ENCODE measurements at regions not wholly inside any gene's neighbourhood (a gene's known extent, or its start where the extent isn't known, plus 50 kb on each side); places are given as distances from the start of the nearest gene placed in this dataset.
"Not testable (repeated sequence)": the region's sequence is repeated elsewhere in the genome, so short reads cannot be mapped to it uniquely, and the experiment has no call there.

DNA sequence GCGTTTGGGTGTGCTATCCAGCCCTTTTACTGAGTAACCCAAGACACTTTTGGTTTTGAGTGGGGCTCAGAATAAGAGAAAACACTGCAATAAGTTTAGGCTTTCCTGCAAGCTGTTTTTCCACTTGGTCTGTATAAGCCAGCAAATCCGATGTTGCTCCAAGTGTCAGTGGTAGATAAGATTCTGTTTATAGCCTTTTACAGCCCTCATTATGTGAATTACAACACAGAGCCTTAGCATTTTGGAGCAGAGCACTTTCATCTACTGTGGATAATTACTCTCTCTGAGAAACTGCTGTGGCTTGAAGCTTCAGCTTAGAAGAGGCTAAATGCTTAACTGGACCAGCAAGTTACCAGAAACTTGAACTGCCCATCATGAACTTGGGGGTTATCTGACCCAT lies 601.1 kb downstream of the JRKL start:
- Histone ChIP-seq H3K9me3 (ENCODE audit: control extremely low read depth in 1 of 5, control insufficient read depth in 4 of 5, insufficient read depth in 2 of 5, low read depth in 1 of 5, low read length in 4 of 5) (no peaks in the 10 kb centered on the region), H3K36me3 (ENCODE audit: control insufficient read depth in 4 of 4, insufficient read depth in 4 of 4, low read length in 3 of 4) (no peaks in the 10 kb centered on the region), H3K4me3 (ENCODE audit: control insufficient read depth in 1 of 7, extremely low read depth in 1 of 7, insufficient read depth in 4 of 7, low read depth in 2 of 7, low read length in 6 of 7) (no peak overlapping the region), H3K27ac (ENCODE audit: insufficient read depth in 1 of 2, low read depth in 1 of 2, low read length in 2 of 2, poor library complexity in 1 of 2, severe bottlenecking in 2 of 2) (no peak overlapping the region), H3K27me3 (replicated peaks in 2 of 5; ENCODE audit: control insufficient read depth in 4 of 5, insufficient read depth in 5 of 5, low read length in 4 of 5) (no peaks in the 10 kb centered on the region), H3K4me1 (ENCODE audit: control extremely low read depth in 1 of 4, control insufficient read depth in 4 of 4, insufficient read depth in 4 of 4, low read length in 3 of 4) (no peaks in the 10 kb centered on the region)
- WGBS (ENCODE audit: insufficient coverage): 33% methylated on average over 1 of the region's 2 CpGs
- CTCF ChIA-PET: no interaction called here
- no peak for DNase-seq
- POLR2A ChIA-PET: no interaction called here

DNA sequence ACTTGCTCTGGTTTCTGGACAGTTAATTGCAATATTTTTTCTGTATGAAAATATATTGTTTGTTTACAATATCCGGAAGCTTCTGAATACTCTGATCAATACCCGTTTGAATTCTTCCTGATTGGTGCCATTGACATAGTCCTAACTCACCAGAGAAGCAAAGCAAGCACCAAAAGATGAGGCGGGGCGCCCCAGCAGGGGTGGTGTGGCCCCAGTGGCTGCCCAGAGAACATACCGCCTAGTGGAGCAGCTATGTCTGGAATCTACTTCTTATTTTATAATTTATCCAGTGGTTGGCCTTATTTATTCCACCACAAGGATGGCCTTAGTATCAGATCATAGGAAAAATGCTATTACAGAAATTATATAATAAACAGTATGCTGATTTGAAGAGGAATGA lies 610.7 kb downstream of the JRKL start:
- POLR2A ChIA-PET: no interaction called here
- Histone ChIP-seq H3K36me3 (ENCODE audit: control insufficient read depth in 4 of 4, insufficient read depth in 4 of 4, low read length in 3 of 4) (no peaks in the 10 kb centered on the region), H3K27ac (ENCODE audit: insufficient read depth in 1 of 2, low read depth in 1 of 2, low read length in 2 of 2, poor library complexity in 1 of 2, severe bottlenecking in 2 of 2) (no peak overlapping the region), H3K9me3 (ENCODE audit: control extremely low read depth in 1 of 5, control insufficient read depth in 4 of 5, insufficient read depth in 2 of 5, low read depth in 1 of 5, low read length in 4 of 5) (no peaks in the 10 kb centered on the region), H3K4me3 (ENCODE audit: control insufficient read depth in 1 of 7, extremely low read depth in 1 of 7, insufficient read depth in 4 of 7, low read depth in 2 of 7, low read length in 6 of 7) (no peak overlapping the region), H3K4me1 (ENCODE audit: control extremely low read depth in 1 of 4, control insufficient read depth in 4 of 4, insufficient read depth in 4 of 4, low read length in 3 of 4) (no peaks in the 10 kb centered on the region), H3K27me3 (replicated peaks in 2 of 5; ENCODE audit: control insufficient read depth in 4 of 5, insufficient read depth in 5 of 5, low read length in 4 of 5) (no peaks in the 10 kb centered on the region)
- CTCF ChIA-PET: no interaction called here
- 100% methylated on average over 2 of the region's 5 CpGs for WGBS (ENCODE audit: insufficient coverage)
- DNase-seq: no peak

DNA sequence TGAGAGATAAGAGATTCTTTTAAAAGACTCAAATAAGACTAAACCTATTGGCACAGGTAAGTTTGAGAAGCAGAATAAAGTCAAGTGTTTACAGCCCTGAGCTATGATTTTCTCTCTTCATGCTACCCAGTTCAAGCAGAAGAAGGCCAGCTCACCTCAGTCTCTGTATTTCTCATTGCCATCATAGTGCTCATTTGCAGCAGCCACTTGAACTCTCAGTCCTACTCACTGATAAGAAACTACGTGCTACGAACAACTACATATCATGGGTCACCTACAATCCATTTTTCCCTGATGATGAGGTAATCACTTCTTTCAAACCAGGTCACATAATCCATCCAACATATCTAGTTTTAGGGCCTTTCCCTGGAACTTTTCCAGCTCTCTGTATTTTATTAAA lies 617.5 kb downstream of the JRKL start:
- Histone ChIP-seq H3K9me3 (ENCODE audit: control extremely low read depth in 1 of 5, control insufficient read depth in 4 of 5, insufficient read depth in 2 of 5, low read depth in 1 of 5, low read length in 4 of 5) (no peaks in the 10 kb centered on the region), H3K4me3 (ENCODE audit: control insufficient read depth in 1 of 7, extremely low read depth in 1 of 7, insufficient read depth in 4 of 7, low read depth in 2 of 7, low read length in 6 of 7) (no peak overlapping the region), H3K36me3 (ENCODE audit: control insufficient read depth in 4 of 4, insufficient read depth in 4 of 4, low read length in 3 of 4) (no peaks in the 10 kb centered on the region), H3K27ac (ENCODE audit: insufficient read depth in 1 of 2, low read depth in 1 of 2, low read length in 2 of 2, poor library complexity in 1 of 2, severe bottlenecking in 2 of 2) (no peak overlapping the region), H3K27me3 (replicated peaks in 2 of 5; ENCODE audit: control insufficient read depth in 4 of 5, insufficient read depth in 5 of 5, low read length in 4 of 5) (no peaks in the 10 kb centered on the region), H3K4me1 (ENCODE audit: control extremely low read depth in 1 of 4, control insufficient read depth in 4 of 4, insufficient read depth in 4 of 4, low read length in 3 of 4) (no peaks in the 10 kb centered on the region)
- ChIA-PET POLR2A (no interaction called here), CTCF (no interaction called here)
- 76% methylated on average over 2 of the region's 2 CpGs for WGBS (ENCODE audit: insufficient coverage)
- no peak for DNase-seq

DNA sequence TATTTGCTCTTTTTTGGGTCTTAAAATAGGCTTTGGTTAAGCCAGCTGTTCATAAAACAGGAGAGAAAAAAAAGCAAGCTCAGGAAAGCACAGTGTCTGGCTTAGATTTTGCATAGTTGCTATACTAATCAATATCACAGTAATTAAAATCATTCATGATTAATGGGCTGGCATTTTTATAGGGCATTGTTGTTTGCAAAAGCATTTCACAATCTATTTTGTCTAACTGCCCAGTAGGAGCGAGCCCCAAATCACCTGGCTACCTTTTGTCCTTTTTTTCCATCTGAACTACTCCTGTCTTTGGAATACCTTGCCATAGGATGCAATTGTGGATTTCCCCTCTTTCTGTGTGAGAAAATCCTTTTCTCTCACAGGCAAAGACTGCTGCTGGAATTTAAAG lies 619.8 kb downstream of the JRKL start:
- Histone ChIP-seq H3K9me3 (ENCODE audit: control extremely low read depth in 1 of 5, control insufficient read depth in 4 of 5, insufficient read depth in 2 of 5, low read depth in 1 of 5, low read length in 4 of 5) (no peaks in the 10 kb centered on the region), H3K36me3 (ENCODE audit: control insufficient read depth in 4 of 4, insufficient read depth in 4 of 4, low read length in 3 of 4) (no peaks in the 10 kb centered on the region), H3K27ac (ENCODE audit: insufficient read depth in 1 of 2, low read depth in 1 of 2, low read length in 2 of 2, poor library complexity in 1 of 2, severe bottlenecking in 2 of 2) (no peak overlapping the region), H3K4me1 (ENCODE audit: control extremely low read depth in 1 of 4, control insufficient read depth in 4 of 4, insufficient read depth in 4 of 4, low read length in 3 of 4) (no peaks in the 10 kb centered on the region), H3K4me3 (ENCODE audit: control insufficient read depth in 1 of 7, extremely low read depth in 1 of 7, insufficient read depth in 4 of 7, low read depth in 2 of 7, low read length in 6 of 7) (no peak overlapping the region), H3K27me3 (replicated peaks in 2 of 5; ENCODE audit: control insufficient read depth in 4 of 5, insufficient read depth in 5 of 5, low read length in 4 of 5) (no peaks in the 10 kb centered on the region)
- POLR2A ChIA-PET: no interaction called here
- DNase-seq: no peak
- 89% methylated on average over 1 of the region's 1 CpG for WGBS (ENCODE audit: insufficient coverage)
- CTCF ChIA-PET: no interaction called here

DNA sequence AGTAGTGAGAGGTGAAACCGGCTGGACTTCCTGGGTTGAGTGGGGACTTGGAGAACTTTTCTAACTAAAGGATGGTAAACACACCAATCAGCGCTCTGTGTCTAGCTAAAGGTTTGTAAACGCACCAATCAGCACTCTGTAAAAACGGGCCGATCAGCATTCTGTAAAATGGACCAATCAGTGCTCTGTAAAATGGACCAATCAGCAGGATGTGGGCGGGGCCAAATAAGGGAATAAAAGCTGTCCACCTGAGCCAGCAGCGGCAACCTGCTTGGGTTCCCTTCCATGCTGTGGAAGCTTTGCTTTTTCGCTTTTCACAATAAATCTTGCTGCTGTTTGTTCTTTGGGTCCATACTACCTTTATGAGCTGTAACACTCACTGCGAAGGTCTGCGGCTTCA lies 621.2 kb downstream of the JRKL start:
- CTCF ChIA-PET: not testable (repeated sequence)
- 89% methylated on average over 8 of the region's 10 CpGs for WGBS (ENCODE audit: insufficient coverage)

DNA sequence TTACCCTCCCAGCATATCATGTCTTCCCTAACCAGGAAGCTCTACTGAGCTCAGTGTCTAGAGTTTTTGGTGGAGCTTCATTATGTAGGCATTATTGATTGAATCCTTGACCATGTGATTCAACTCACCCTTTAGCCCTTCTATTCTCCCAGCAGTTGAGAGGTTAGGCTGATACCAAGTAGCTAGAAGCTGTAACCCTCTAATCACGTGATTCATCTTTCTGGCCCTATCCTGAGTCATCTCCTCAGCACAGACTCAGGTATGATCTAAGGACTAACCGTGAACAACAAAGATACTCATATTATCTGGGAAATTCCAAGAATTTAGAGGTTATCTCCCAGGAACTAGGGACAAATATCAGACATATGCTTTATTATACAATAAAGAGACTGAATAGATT lies 625.5 kb downstream of the JRKL start:
- WGBS (ENCODE audit: insufficient coverage): no CpG with 5 or more reads among the region's 2 CpGs
- POLR2A ChIA-PET: no interaction called here

More for the DNA sequence above, 621.2 kb downstream of the JRKL start:
- H3K36me3 ChIP-seq (ENCODE audit: control insufficient read depth in 4 of 4, insufficient read depth in 4 of 4, low read length in 3 of 4); POLR2A ChIA-PET; H3K4me1 ChIP-seq (ENCODE audit: control extremely low read depth in 1 of 4, control insufficient read depth in 4 of 4, insufficient read depth in 4 of 4, low read length in 3 of 4); DNase-seq; H3K27me3 ChIP-seq (replicated peaks in 2 of 5; ENCODE audit: control insufficient read depth in 4 of 5, insufficient read depth in 5 of 5, low read length in 4 of 5); H3K27ac ChIP-seq (ENCODE audit: insufficient read depth in 1 of 2, low read depth in 1 of 2, low read length in 2 of 2, poor library complexity in 1 of 2, severe bottlenecking in 2 of 2); H3K9me3 ChIP-seq (ENCODE audit: control extremely low read depth in 1 of 5, control insufficient read depth in 4 of 5, insufficient read depth in 2 of 5, low read depth in 1 of 5, low read length in 4 of 5); H3K4me3 ChIP-seq (ENCODE audit: control insufficient read depth in 1 of 7, extremely low read depth in 1 of 7, insufficient read depth in 4 of 7, low read depth in 2 of 7, low read length in 6 of 7): not testable (repeated sequence)

DNA sequence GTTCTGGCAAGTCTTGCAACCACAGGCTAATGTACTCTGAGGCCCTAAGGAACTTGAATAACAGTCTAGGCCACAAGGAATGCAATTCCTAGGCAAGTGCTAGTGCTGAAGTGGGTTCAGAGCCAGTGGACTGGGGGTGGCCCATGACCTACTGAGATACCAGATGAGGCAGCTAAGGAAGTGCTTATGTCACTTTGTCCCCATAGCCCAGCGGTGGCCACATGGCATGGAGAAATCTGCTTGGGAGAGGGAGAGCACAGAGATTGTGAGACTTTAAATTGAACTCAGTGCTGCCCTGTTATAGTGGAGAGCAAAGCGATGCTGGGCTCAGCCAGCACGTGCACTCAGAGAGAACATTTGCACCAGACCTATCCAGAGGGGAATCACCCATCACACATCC lies 629.5 kb downstream of the JRKL start:
- Histone ChIP-seq H3K4me1 (ENCODE audit: control extremely low read depth in 1 of 4, control insufficient read depth in 4 of 4, insufficient read depth in 4 of 4, low read length in 3 of 4) (no peaks in the 10 kb centered on the region), H3K27ac (ENCODE audit: insufficient read depth in 1 of 2, low read depth in 1 of 2, low read length in 2 of 2, poor library complexity in 1 of 2, severe bottlenecking in 2 of 2) (no peak overlapping the region), H3K9me3 (ENCODE audit: control extremely low read depth in 1 of 5, control insufficient read depth in 4 of 5, insufficient read depth in 2 of 5, low read depth in 1 of 5, low read length in 4 of 5) (no peaks in the 10 kb centered on the region), H3K4me3 (ENCODE audit: control insufficient read depth in 1 of 7, extremely low read depth in 1 of 7, insufficient read depth in 4 of 7, low read depth in 2 of 7, low read length in 6 of 7) (no peak overlapping the region), H3K27me3 (replicated peaks in 2 of 5; ENCODE audit: control insufficient read depth in 4 of 5, insufficient read depth in 5 of 5, low read length in 4 of 5) (no peaks in the 10 kb centered on the region), H3K36me3 (ENCODE audit: control insufficient read depth in 4 of 4, insufficient read depth in 4 of 4, low read length in 3 of 4) (no peaks in the 10 kb centered on the region)
- DNase-seq: no peak
- WGBS (ENCODE audit: insufficient coverage): 100% methylated on average over 1 of the region's 3 CpGs
- POLR2A ChIA-PET: no interaction called here
- CTCF ChIA-PET: no interaction called here

More for the DNA sequence above, 625.5 kb downstream of the JRKL start:
- H3K9me3 ChIP-seq (ENCODE audit: control extremely low read depth in 1 of 5, control insufficient read depth in 4 of 5, insufficient read depth in 2 of 5, low read depth in 1 of 5, low read length in 4 of 5): no peaks in the 10 kb centered on the region
- no peaks in the 10 kb centered on the region for H3K27me3 ChIP-seq (replicated peaks in 2 of 5; ENCODE audit: control insufficient read depth in 4 of 5, insufficient read depth in 5 of 5, low read length in 4 of 5)
- CTCF ChIA-PET: no interaction called here
- H3K4me3 ChIP-seq (ENCODE audit: control insufficient read depth in 1 of 7, extremely low read depth in 1 of 7, insufficient read depth in 4 of 7, low read depth in 2 of 7, low read length in 6 of 7): no peak overlapping the region
- no peak overlapping the region for H3K27ac ChIP-seq (ENCODE audit: insufficient read depth in 1 of 2, low read depth in 1 of 2, low read length in 2 of 2, poor library complexity in 1 of 2, severe bottlenecking in 2 of 2)
- no peaks in the 10 kb centered on the region for H3K4me1 ChIP-seq (ENCODE audit: control extremely low read depth in 1 of 4, control insufficient read depth in 4 of 4, insufficient read depth in 4 of 4, low read length in 3 of 4)
- no peak for DNase-seq
- no peaks in the 10 kb centered on the region for H3K36me3 ChIP-seq (ENCODE audit: control insufficient read depth in 4 of 4, insufficient read depth in 4 of 4, low read length in 3 of 4)

DNA sequence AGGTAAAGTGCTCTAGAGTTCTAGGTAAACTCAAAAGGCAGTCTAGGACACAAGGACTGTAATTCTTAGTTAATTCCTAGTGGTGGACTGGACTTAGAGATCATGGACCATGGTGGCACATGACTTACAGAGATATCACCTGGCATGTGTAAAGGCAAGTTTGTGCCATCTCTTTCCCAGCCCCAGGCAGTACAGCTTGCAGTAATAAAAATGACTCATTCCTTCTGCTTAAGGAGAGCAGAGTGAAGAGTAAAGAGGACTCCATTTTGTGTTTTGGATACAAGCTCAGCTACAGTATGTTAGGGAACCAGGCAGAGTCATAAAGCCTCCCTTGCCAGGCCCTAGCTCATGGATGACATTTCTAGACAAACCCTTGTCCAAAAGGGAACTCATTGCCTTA lies 629.9 kb downstream of the JRKL start:
- CTCF ChIA-PET: no interaction called here
- H3K9me3 ChIP-seq (ENCODE audit: control extremely low read depth in 1 of 5, control insufficient read depth in 4 of 5, insufficient read depth in 2 of 5, low read depth in 1 of 5, low read length in 4 of 5): no peaks in the 10 kb centered on the region
- H3K4me3 ChIP-seq (ENCODE audit: control insufficient read depth in 1 of 7, extremely low read depth in 1 of 7, insufficient read depth in 4 of 7, low read depth in 2 of 7, low read length in 6 of 7): no peak overlapping the region
- H3K27ac ChIP-seq (ENCODE audit: insufficient read depth in 1 of 2, low read depth in 1 of 2, low read length in 2 of 2, poor library complexity in 1 of 2, severe bottlenecking in 2 of 2): no peak overlapping the region
- H3K36me3 ChIP-seq (ENCODE audit: control insufficient read depth in 4 of 4, insufficient read depth in 4 of 4, low read length in 3 of 4): no peaks in the 10 kb centered on the region
- H3K4me1 ChIP-seq (ENCODE audit: control extremely low read depth in 1 of 4, control insufficient read depth in 4 of 4, insufficient read depth in 4 of 4, low read length in 3 of 4): no peaks in the 10 kb centered on the region
- DNase-seq: no peak
- H3K27me3 ChIP-seq (replicated peaks in 2 of 5; ENCODE audit: control insufficient read depth in 4 of 5, insufficient read depth in 5 of 5, low read length in 4 of 5): no peaks in the 10 kb centered on the region
- POLR2A ChIA-PET: no interaction called here

Data from common myeloid progenitor, CD34-positive (primary cell).